ENCODE measurements at regions not wholly inside any gene's neighbourhood (a gene's known extent, or its start where the extent isn't known, plus 50 kb on each side); places are given as distances from the start of the nearest gene placed in this dataset.
"Not testable (repeated sequence)": the region's sequence is repeated elsewhere in the genome, so short reads cannot be mapped to it uniquely, and the experiment has no call there.

GRCh38 chrX:55924574-55924973 is 207.0 kb downstream of the RRAGB start:
- TF ChIP-seq CTCF (IDR thresholded peaks at IDR 0.05; ENCODE audit: low read depth, low read length): no peak
- no peak overlapping the region for H3K4me3 ChIP-seq (replicated peaks in 1 of 2; ENCODE audit: low read depth in 2 of 2, low read length in 2 of 2)
- no peak for DNase-seq (ENCODE audit: low read depth in 2 of 2)

GRCh38 chrX:55928529-55928928 is 211.0 kb downstream of the RRAGB start:
- not testable (repeated sequence) for DNase-seq (ENCODE audit: low read depth in 2 of 2); H3K4me3 ChIP-seq (replicated peaks in 1 of 2; ENCODE audit: low read depth in 2 of 2, low read length in 2 of 2)

Measured in cardiac fibroblast (primary cell).